HepG2 (cell line): ENCODE measurements at regions not wholly inside any gene's neighbourhood (a gene's known extent, or its start where the extent isn't known, plus 50 kb on each side); places are given as distances from the start of the nearest gene placed in this dataset.

ENCODE experiments used
- ATAC-seq: fragments of 200-7000 bp; cut with Tn5 transposase; 3 replicates; pipeline ENCODE4 v1.9.1; 2020; ENCODE audit warnings: mild to moderate bottlenecking, moderate library complexity
- BruUV-seq: library from RNA; stranded (reverse); fragments of 400-500 nt; replicated peaks from 2 replicates; lab custom pipeline; 2021; lab: Mats Ljungman, UMichigan
- CTCF ChIA-PET: fragments of 300-600 bp; formaldehyde crosslinking; extraction: SDS; loops from one replicate; lab custom pipeline; 2021; ENCODE audit warnings: low total read pairs, inconsistent platforms, low intra/inter-chr PET ratio; lab: Yijun Ruan, JAX
- POLR2A ChIA-PET: fragments of 350-600 bp; sonication (Branson Sonifier 250); formaldehyde crosslinking; loops from one replicate; lab custom pipeline; 2020; ENCODE audit warnings: antibody characterized with exemption, inconsistent platforms; lab: Yijun Ruan, JAX
- DNase-seq: peaks from one replicate; pipeline ENCODE4 v3.0.0-alpha.2; 2015; ENCODE audit warnings: low spot score
- FAIRE-seq: peaks from 3 replicates; lab custom pipeline; 2011; peaks lifted over from hg19 to GRCh38; lab: Jason Lieb, UNC
- H2AFZ ChIP-seq: one replicate; pipeline ENCODE4 v1.6.1; 2011; ENCODE audit warnings: low read length, inconsistent platforms
- H3K27ac ChIP-seq: fragments of 300-600 bp; 3 replicates; pipeline ENCODE4 v1.8.0; 2011; ENCODE audit warnings: mixed run types, mild to moderate bottlenecking, mixed read lengths, low read length, inconsistent platforms; ENCODE audit not compliant: insufficient read depth; ENCODE audit errors: extremely low read length
- H3K27me3 ChIP-seq, 2 experiments: fragments of 200-600 bp in 1 of 2; 2 replicates in 1 of 2; 3 replicates in 1 of 2; pipeline versions ENCODE4 v1.6.0 to v1.8.0; 2011; ENCODE audit warnings: low read length in 2 of 2, mild to moderate bottlenecking in 2 of 2, moderate library complexity in 2 of 2, inconsistent platforms in 1 of 2; ENCODE audit not compliant: insufficient read depth in 2 of 2, control insufficient read depth in 1 of 2
- H3K36me3 ChIP-seq, 2 experiments: fragments of 200-600 bp in 1 of 2; replicated peaks in 1 of 2; 2 replicates in 1 of 2; 3 replicates in 1 of 2; pipeline versions ENCODE4 v1.5.1 to v1.8.0; 2011; ENCODE audit warnings: low read length in 2 of 2, inconsistent platforms in 1 of 2; ENCODE audit not compliant: insufficient read depth in 2 of 2, control insufficient read depth in 1 of 2
- H3K4me1 ChIP-seq: 2 replicates; pipeline ENCODE4 v1.5.1; 2012; ENCODE audit warnings: low read length, inconsistent platforms; ENCODE audit not compliant: insufficient read depth
- H3K4me2 ChIP-seq: 2 replicates; pipeline ENCODE4 v1.6.0; 2011; ENCODE audit warnings: low read depth, low read length, inconsistent platforms
- H3K4me3 ChIP-seq, 3 experiments: fragments of 200-600 bp in 1 of 3; sonication (generic), shearing (Covaris generic) in 1 of 3; replicated peaks in 1 of 3; 2 replicates each; pipeline ENCODE4 v1.5.1; 2011 to 2016; ENCODE audit warnings: low read length in 3 of 3, inconsistent platforms in 2 of 3, low read depth in 2 of 3, mild to moderate bottlenecking in 2 of 3, control low read depth in 1 of 3, mixed read lengths in 1 of 3; ENCODE audit not compliant: insufficient read depth in 1 of 3
- H3K79me2 ChIP-seq: one replicate; pipeline ENCODE4 v1.6.1; 2011; ENCODE audit warnings: low read length, inconsistent platforms; ENCODE audit not compliant: insufficient read depth
- H3K9ac ChIP-seq: 2 replicates; pipeline ENCODE4 v1.6.0; 2011; ENCODE audit warnings: mild to moderate bottlenecking, low read depth, low read length, inconsistent platforms; ENCODE audit not compliant: insufficient read depth
- H3K9me3 ChIP-seq: 2 replicates; pipeline ENCODE4 v1.5.1; 2012; ENCODE audit warnings: mild to moderate bottlenecking, low read length
- H4K20me1 ChIP-seq: 2 replicates; pipeline ENCODE4 v1.6.0; 2011; ENCODE audit warnings: inconsistent platforms, mild to moderate bottlenecking, low read length, moderate library complexity; ENCODE audit not compliant: insufficient read depth
- BORCS8-MEF2B ChIP-seq: sonication (generic); formaldehyde crosslinking; IDR thresholded peaks from 2 replicates; pipeline ENCODE4 v1.8.0; 2022; ENCODE audit warnings: mild to moderate bottlenecking, missing genetic modification reagents
- CEBPB ChIP-seq: IDR thresholded peaks from 2 replicates; pipeline ENCODE4 v1.6.1; 2011; ENCODE audit warnings: low read depth, low read length, improper control_type of control experiment, borderline replicate concordance
- DMAP1 ChIP-seq: IDR thresholded peaks from 2 replicates; pipeline ENCODE4 v1.6.1; 2016
- GATA4 ChIP-seq: sonication (generic); IDR thresholded peaks from 2 replicates; pipeline ENCODE4 v1.6.1; 2016; ENCODE audit warnings: antibody characterized with exemption, low read depth, borderline replicate concordance
- PCBP2 ChIP-seq: fragments of 200-400 bp; formaldehyde crosslinking; optimal IDR thresholded peaks from 2 replicates; pipeline ENCODE3; 2018; ENCODE audit warnings: low read length, low read depth; ENCODE audit not compliant: poor library complexity, severe bottlenecking
- PHB2 ChIP-seq: fragments of 450-650 bp; IDR thresholded peaks from 2 replicates; pipeline ENCODE4 v1.6.1; 2018; ENCODE audit not compliant: partially characterized antibody
- PHF20 ChIP-seq: sonication (generic); formaldehyde crosslinking; IDR thresholded peaks from 2 replicates; pipeline ENCODE4 v1.5.0; 2020; ENCODE audit warnings: mild to moderate bottlenecking, missing genetic modification reagents
- TP53 ChIP-seq: sonication (generic); formaldehyde crosslinking; conservative IDR thresholded peaks from 2 replicates; pipeline ENCODE4 v1.4.0; 2020; ENCODE audit warnings: missing genetic modification reagents
- ZC3H4 ChIP-seq: sonication (generic); formaldehyde crosslinking; IDR thresholded peaks from 2 replicates; pipeline ENCODE4 v1.4.0; 2020; ENCODE audit warnings: missing genetic modification reagents, borderline replicate concordance
- ZNF460 ChIP-seq: sonication (generic); formaldehyde crosslinking; IDR thresholded peaks from 2 replicates; pipeline ENCODE4 v1.5.1; 2020; ENCODE audit warnings: missing genetic modification reagents, mild to moderate bottlenecking, borderline replicate concordance
- ZNF564 ChIP-seq: sonication (generic); formaldehyde crosslinking; IDR thresholded peaks from 2 replicates; pipeline ENCODE4 v1.8.1; 2023; ENCODE audit warnings: mild to moderate bottlenecking, missing genetic modification reagents
- WGBS: methylation state at CpG from one replicate; pipeline ENCODE4 v1.1.6; 2017; ENCODE audit warnings: low lambda C conversion rate; 5-methylcytosine and 5-hydroxymethylcytosine counted together
- in situ Hi-C: cut with HindIII; loops from 2 replicates; pipeline ENCODE4 v1.10.0; 2017; ENCODE audit warnings: low pct_unique_long_range_greater_than_20kb; ENCODE audit not compliant: extremely low pct_ligation_motif_present
- intact Hi-C: fragments of 100-400 bp; cut with micrococcal nuclease; formaldehyde crosslinking; loops from one replicate; pipeline ENCODE4 v1.10.0; 2022; ENCODE audit not compliant: unreplicated experiment
- TF ChIP-seq, protein P1 (sequence below): sonication (generic); formaldehyde crosslinking; IDR thresholded peaks from 2 replicates; pipeline ENCODE4 v1.4.0; 2020; ENCODE audit warnings: missing genetic modification reagents

DNA sequence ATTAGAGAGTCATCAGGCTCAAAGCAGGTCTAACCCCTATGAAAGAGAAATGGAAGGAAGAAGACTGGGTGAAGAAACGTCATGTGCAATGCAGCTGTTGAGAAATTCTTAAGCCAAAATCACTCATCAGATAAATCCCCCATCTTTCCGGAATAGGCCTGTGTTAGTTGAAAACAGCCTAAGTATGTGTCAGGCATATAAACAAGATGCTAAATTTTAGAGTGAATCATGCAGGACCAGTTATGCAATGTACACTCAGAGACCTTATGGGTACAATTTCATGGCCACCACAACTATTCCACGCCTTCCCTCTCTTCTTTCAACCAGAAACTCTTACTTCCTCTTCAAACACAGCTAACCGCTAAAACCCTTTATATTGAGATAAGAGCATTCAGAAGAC lies 717.7 kb upstream of the ATXN8OS start:
- no peaks in the 10 kb centered on the region for H3K79me2 ChIP-seq
- no peaks in the 10 kb centered on the region for H4K20me1 ChIP-seq
- TF ChIP-seq ZNF564 (no peak), GATA4 (no peak), DMAP1 (CRISPR knock-in tag) (no peak), TP53 (no peak), BORCS8-MEF2B (CRISPR knock-in tag) (no peak), ZC3H4 (CRISPR knock-in tag) (no peak), PHF20 (CRISPR knock-in tag) (no peak), ZNF460 (CRISPR knock-in tag) (no peak), PCBP2 (no peak), CEBPB (no peak), PHB2 (no peak)
- TF ChIP-seq, protein P1, sequence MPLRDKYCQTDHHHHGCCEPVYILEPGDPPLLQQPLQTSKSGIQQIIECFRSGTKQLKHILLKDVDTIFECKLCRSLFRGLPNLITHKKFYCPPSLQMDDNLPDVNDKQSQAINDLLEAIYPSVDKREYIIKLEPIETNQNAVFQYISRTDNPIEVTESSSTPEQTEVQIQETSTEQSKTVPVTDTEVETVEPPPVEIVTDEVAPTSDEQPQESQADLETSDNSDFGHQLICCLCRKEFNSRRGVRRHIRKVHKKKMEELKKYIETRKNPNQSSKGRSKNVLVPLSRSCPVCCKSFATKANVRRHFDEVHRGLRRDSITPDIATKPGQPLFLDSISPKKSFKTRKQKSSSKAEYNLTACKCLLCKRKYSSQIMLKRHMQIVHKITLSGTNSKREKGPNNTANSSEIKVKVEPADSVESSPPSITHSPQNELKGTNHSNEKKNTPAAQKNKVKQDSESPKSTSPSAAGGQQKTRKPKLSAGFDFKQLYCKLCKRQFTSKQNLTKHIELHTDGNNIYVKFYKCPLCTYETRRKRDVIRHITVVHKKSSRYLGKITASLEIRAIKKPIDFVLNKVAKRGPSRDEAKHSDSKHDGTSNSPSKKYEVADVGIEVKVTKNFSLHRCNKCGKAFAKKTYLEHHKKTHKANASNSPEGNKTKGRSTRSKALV (CRISPR knock-in tag): no peak
- no peaks in the 10 kb centered on the region for H3K9me3 ChIP-seq
- H3K4me2 ChIP-seq: no peak overlapping the region
- no peak for FAIRE-seq
- no peaks in the 10 kb centered on the region for H3K4me1 ChIP-seq
- POLR2A ChIA-PET: no interaction called here
- BruUV-seq: no TSS peak
- no peak for DNase-seq
- H3K27me3 ChIP-seq: no peaks in the 10 kb centered on the region
- 12% methylated on average over 4 of the region's 4 CpGs for WGBS
- H3K36me3 ChIP-seq: no peaks in the 10 kb centered on the region
- intact Hi-C loops (no loop called here), in situ Hi-C loops (no loop called here)
- H3K4me3 ChIP-seq: no peak overlapping the region
- no peak overlapping the region for H3K27ac ChIP-seq
- CTCF ChIA-PET: no interaction called here
- H2AFZ ChIP-seq: no peak overlapping the region
- no peak for ATAC-seq
- H3K9ac ChIP-seq: no peak overlapping the region
